ENCODE measurements at regions not wholly inside any gene's neighbourhood (a gene's known extent, or its start where the extent isn't known, plus 50 kb on each side); places are given as distances from the start of the nearest gene placed in this dataset.

- Mint-ChIP-seq H3K9me3 (no peaks in the 10 kb centered on the region), H3K4me3 (no peak overlapping the region), H3K27me3 (ENCODE audit: low read depth) (no peaks in the 10 kb centered on the region; the same call in 1 of the 2 replicates), H3K4me1 (peaks cover 40% of the 10 kb centered on the region), H3K27ac (no peak overlapping the region), H3K36me3 (no peaks in the 10 kb centered on the region)
- no peak for ATAC-seq
- ChIA-PET CTCF (interaction anchor here (0.8 to 5.3 kb wide), 5 partner anchors 11 to 256 kb away, joined by 3 to 27 read pairs (median 13); no protein-coding TSS in a partner anchor), POLR2A (interaction anchor here (1.1 kb wide), 1 partner anchor 252 kb away, joined by 3 read pairs; no protein-coding TSS in a partner anchor)
- no peak for DNase-seq (ENCODE audit: low spot score)
- TF ChIP-seq GTF2I (CRISPR knock-in tag; conservative IDR thresholded peaks at IDR 0.05) (no peak), E2F1 (CRISPR knock-in tag; IDR thresholded peaks at IDR 0.05) (no peak), PRDM15 (CRISPR knock-in tag; IDR thresholded peaks at IDR 0.05) (no peak), NR3C1 (CRISPR knock-in tag; conservative IDR thresholded peaks at IDR 0.05; ENCODE audit: low read depth) (no peak), TEAD4 (CRISPR knock-in tag; IDR thresholded peaks at IDR 0.05) (no peak), ZNF532 (CRISPR knock-in tag; IDR thresholded peaks at IDR 0.05; ENCODE audit: borderline replicate concordance) (no peak), ATF6 (CRISPR knock-in tag; IDR thresholded peaks at IDR 0.05) (no peak), TP53 (CRISPR knock-in tag; IDR thresholded peaks at IDR 0.05) (no peak), FOXP4 (CRISPR knock-in tag; IDR thresholded peaks at IDR 0.05) (no peak), RORB (CRISPR knock-in tag; IDR thresholded peaks at IDR 0.05) (no peak), ZNF317 (CRISPR knock-in tag; IDR thresholded peaks at IDR 0.05; ENCODE audit: borderline replicate concordance, low read depth) (no peak), NR2C2 (CRISPR knock-in tag; IDR thresholded peaks at IDR 0.05) (no peak), AR (CRISPR knock-in tag; IDR thresholded peaks at IDR 0.05) (no peak)
- TF ChIP-seq, protein P1, sequence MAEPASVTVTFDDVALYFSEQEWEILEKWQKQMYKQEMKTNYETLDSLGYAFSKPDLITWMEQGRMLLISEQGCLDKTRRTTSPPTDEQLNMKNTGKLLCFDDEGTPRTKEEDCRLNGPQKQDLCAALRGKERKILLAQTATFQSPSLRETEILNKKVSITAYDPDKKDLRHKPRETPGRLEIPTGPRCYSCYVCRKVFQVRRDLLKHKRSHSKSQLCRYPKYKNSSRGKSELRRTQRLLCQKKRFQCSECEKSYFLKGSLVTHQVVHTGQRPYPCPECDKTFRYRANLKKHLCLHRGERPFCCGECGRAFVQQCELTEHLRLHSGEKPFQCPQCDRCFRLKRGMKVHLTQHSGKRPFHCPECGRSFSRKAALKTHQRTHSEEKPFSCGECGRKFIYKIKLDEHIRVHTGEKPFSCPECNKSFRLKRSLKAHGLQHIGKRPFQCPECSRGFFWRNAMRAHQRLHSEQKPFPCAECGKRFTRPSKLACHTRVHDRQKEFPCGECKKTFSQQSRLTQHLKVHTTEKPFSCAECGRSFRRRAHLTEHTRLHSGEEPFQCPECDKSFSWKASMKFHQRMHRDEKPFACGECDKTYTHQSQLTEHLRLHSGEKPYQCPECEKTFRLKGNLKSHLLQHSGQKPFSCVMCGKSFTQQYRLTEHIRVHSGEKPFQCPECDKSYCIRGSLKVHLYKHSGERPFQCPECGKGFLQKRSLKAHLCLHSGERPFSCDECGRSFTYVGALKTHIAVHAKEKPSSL (CRISPR knock-in tag; conservative IDR thresholded peaks at IDR 0.05) = no peak
- TF ChIP-seq, protein P2, sequence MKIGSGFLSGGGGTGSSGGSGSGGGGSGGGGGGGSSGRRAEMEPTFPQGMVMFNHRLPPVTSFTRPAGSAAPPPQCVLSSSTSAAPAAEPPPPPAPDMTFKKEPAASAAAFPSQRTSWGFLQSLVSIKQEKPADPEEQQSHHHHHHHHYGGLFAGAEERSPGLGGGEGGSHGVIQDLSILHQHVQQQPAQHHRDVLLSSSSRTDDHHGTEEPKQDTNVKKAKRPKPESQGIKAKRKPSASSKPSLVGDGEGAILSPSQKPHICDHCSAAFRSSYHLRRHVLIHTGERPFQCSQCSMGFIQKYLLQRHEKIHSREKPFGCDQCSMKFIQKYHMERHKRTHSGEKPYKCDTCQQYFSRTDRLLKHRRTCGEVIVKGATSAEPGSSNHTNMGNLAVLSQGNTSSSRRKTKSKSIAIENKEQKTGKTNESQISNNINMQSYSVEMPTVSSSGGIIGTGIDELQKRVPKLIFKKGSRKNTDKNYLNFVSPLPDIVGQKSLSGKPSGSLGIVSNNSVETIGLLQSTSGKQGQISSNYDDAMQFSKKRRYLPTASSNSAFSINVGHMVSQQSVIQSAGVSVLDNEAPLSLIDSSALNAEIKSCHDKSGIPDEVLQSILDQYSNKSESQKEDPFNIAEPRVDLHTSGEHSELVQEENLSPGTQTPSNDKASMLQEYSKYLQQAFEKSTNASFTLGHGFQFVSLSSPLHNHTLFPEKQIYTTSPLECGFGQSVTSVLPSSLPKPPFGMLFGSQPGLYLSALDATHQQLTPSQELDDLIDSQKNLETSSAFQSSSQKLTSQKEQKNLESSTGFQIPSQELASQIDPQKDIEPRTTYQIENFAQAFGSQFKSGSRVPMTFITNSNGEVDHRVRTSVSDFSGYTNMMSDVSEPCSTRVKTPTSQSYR (CRISPR knock-in tag; IDR thresholded peaks at IDR 0.05) = no peak
Measured at GRCh38 chr13:99911965-99912566, 59.5 kb downstream of the ZIC5 start.
